KOPT-K1 (cell line): ENCODE measurements at regions not wholly inside any gene's neighbourhood (a gene's known extent, or its start where the extent isn't known, plus 50 kb on each side); places are given as distances from the start of the nearest gene placed in this dataset.

Source experiments
- H3K27ac ChIP-seq: fragments of 200-600 bp; sonication (generic); 2 replicates; pipeline ENCODE4 v1.5.1; 2016; ENCODE audit warnings: antibody characterized with exemption, mild to moderate bottlenecking, low read depth, low read length; ENCODE audit not compliant: poor library complexity, severe bottlenecking
- H3K36me3 ChIP-seq: fragments of 200-600 bp; sonication (generic); 2 replicates; pipeline ENCODE4 v1.5.1; 2017; ENCODE audit warnings: antibody characterized with exemption, mild to moderate bottlenecking, low read length, moderate library complexity; ENCODE audit not compliant: insufficient read depth
- H3K9me3 ChIP-seq: fragments of 200-600 bp; sonication (generic); 2 replicates; pipeline ENCODE4 v1.5.1; 2017; ENCODE audit warnings: antibody characterized with exemption, low read length, mild to moderate bottlenecking; ENCODE audit not compliant: insufficient read depth, poor library complexity, severe bottlenecking

DNA sequence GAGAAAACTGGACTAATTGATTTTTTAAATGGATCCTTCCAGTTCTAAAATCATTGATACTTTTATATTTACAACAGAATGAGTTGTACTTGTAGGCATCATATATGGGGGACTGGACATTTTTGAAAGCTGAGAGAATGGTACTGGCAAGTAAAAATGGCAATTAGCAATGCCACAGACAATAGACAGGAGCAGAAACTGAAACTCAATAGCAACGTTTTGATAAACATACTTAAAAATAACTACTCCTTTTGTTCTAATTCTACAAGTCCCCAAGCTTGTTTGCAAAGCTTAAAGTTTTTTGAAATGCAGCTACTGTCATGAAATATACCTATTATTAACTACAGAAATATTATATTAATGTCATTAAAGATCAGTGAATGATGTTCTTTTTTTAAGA lies 52.8 kb upstream of the FBXL7 start:
- Histone ChIP-seq H3K9me3 (no peaks in the 10 kb centered on the region), H3K27ac (no peak overlapping the region), H3K36me3 (no peaks in the 10 kb centered on the region)

DNA sequence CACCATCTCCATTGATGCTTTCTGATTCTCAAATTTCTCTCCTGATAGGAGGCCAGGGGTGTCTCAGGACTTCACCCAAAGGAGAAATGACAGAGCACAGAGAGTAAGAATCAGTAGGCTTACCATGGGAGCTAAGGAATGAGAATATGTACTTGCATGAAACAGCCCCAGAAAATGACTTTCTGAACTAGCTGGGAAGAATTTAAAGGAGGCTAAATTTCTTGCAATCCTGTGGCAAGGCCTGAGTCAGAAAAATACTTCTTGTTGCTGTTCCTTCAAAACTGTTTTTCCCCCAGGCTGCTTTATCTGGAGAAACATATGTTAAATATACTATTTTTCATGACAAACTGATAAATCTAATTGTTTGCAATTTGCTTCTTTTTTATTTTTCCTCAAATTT lies 53.4 kb upstream of the FBXL7 start:
- Histone ChIP-seq H3K27ac (no peak overlapping the region), H3K36me3 (no peaks in the 10 kb centered on the region), H3K9me3 (no peaks in the 10 kb centered on the region)

DNA sequence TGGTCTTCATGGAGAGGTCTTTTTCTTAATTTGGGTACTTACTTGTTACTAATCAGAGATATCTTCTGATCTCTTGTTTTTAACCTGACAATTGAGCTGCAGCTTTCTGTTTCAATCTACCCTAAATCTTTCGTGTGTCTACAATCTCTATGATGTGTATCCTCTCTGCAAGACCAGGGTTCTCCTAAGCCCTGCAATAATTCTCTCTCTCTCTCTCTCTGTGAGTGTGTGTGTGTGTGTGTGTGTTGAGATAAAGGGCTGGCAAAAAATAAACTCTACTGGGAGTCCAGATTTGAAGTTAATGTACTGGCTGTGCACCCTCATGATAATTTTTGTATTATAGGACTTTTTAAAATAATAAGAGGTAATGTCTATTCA lies 57.8 kb upstream of the FBXL7 start:
- no peak overlapping the region for H3K27ac ChIP-seq
- no peaks in the 10 kb centered on the region for H3K9me3 ChIP-seq
- H3K36me3 ChIP-seq, result no peaks in the 10 kb centered on the region

DNA sequence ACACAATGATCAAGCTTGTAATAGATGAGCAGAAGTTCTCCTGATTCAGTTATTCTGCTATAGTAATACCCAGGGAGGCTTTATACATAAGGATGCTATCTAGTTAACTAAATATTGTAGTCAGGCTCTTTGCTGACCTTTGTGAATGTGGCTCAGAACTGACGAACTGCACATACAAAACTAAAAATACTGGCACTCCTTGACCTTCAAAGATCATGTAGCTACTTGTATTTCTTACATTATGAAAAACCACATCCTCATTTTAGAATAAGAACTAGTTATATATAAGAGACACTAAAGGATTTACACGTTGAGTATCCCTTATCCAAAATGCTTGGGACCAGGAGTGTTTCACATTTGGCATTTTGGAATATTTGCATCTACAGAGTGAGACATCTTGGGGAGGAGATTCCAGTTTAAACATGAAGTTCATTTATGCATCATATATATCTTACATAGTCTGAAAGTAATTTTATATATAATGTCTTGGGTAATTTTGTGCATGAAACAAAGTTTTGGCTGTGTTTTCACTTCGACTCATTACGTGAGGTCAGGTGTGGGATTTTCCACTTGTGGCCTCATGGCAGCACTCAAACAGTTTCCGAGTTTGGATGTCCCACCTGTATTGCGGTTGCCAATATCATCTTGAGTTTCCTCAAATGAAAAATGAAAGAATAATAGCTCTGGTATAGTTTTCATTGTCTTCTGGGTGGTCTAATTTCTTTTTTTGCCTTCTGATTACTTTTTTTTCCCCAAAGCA lies 58.4 kb upstream of the FBXL7 start:
- Histone ChIP-seq H3K27ac (no peak overlapping the region), H3K36me3 (no peaks in the 10 kb centered on the region), H3K9me3 (no peaks in the 10 kb centered on the region)

DNA sequence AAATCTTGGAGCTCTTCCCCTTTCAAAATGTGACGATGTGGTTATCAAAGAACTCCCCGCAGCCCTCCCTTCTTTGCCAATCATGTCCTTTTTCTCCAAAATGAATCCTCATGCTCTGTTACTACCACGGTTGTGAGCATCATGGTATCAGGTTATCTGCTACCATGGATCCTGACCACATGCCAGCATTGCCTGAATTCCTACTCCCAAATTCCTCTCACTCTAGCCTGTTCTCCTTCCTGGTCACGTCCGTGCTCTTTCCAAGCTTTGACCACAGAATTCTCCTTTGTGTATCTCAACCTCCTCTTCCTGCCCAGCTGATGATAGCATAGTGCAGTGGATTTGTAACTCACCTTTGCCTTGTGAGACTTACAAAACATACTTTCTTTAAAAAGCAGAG lies 59.5 kb upstream of the FBXL7 start:
- no peak overlapping the region for H3K27ac ChIP-seq
- no peaks in the 10 kb centered on the region for H3K9me3 ChIP-seq
- H3K36me3 ChIP-seq, result no peaks in the 10 kb centered on the region

DNA sequence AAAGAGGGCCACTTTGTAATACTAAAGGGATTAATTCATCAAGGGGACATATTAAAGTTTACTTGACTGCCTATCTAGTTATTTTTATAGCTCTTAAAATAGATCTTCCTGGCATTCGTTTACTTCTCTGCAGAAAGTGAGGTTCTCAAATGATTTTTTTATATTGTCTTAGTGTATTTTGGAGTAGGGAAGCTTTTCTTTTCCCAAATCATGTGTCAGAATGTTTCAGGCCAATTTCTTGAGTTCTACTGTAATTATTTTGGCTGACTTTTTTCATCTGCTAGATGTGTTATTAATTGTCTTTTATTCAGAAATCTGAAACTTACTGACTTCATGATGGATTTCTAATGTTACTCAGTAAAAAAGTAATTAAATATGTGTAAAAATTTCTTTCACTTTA lies 60.2 kb upstream of the FBXL7 start:
- no peak overlapping the region for H3K27ac ChIP-seq
- H3K36me3 ChIP-seq, result no peaks in the 10 kb centered on the region
- H3K9me3 ChIP-seq, result no peaks in the 10 kb centered on the region

DNA sequence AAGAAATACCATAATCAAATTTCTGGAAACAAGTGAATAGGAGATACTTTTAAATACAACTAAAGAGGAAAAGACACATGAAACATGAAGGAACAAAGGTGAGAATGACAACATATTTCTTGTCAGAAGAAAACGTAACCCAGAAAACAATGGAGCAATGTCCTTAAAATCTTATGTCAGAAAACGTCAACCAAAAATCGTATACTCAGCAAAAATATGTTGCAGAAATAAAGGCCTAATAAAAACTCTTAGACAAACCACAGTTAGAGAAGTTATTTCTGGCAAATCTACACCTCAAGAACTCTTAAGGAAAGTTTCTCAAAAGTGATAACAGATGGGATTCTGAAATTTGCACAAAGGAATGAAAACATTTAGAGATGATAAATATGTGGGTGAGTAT lies 66.3 kb upstream of the FBXL7 start:
- H3K9me3 ChIP-seq, result no peaks in the 10 kb centered on the region

DNA sequence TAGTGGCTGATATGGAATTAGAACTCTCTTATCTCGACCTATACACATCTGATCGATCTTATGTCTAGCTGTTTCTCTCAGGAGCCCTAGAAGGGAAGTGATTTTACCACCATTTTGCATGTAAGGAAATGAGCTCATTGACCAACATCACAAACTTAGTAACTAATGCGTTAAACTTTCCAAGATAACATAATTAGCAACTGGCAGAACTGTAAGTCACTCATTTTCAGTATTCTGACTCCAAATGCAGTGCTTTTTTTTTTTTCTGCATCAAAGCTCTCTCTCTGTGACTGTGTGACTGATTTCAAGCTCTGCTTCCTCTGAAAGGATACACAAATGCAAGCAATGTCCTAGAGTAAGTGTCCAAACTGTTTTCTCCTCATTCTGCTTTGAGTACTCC lies 68.1 kb upstream of the FBXL7 start:
- Histone ChIP-seq H3K27ac (no peak overlapping the region), H3K36me3 (no peaks in the 10 kb centered on the region), H3K9me3 (no peaks in the 10 kb centered on the region)

More for the DNA sequence above, 66.3 kb upstream of the FBXL7 start:
- H3K27ac ChIP-seq, result no peak overlapping the region
- no peaks in the 10 kb centered on the region for H3K36me3 ChIP-seq

DNA sequence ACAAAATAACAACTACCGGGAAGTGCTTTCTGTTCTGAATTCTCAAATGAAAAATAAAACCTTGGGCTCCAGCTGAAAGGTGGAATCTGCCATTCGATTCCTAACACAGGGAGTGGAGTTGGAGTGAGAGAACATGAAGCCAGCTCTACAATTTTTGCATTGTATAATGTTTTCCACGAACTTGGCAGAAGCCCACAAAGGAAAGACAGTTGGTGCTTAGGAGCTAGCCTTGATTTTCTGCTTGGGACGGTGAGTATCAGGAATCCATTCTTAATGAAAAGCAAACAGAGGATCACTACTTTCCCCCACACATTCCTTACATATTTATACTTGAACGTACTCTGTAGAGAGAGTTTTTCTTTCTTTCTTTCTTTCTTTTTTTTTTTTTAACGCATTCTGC lies 74.2 kb upstream of the FBXL7 start:
- H3K36me3 ChIP-seq, result no peaks in the 10 kb centered on the region
- no peaks in the 10 kb centered on the region for H3K9me3 ChIP-seq
- no peak overlapping the region for H3K27ac ChIP-seq

DNA sequence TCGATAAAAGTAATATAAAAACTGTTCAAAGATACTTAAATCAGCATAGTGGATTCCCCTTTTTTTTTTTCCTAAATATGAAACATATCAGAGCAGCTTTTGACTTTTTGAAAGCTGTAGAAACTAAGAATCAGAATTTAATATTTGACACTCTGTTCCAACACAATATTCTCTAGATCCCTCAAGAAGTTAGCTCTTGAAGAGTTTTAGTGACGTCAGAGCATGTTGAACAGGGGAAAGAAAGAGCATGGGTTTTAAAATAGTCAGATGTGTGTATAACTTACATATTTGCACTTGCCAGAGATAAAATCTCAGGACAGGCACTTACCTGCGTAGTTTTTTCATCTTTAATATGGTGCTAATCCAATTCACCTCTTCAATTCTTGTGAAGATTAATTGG lies 75.2 kb upstream of the FBXL7 start:
- Histone ChIP-seq H3K9me3 (no peaks in the 10 kb centered on the region), H3K27ac (no peak overlapping the region), H3K36me3 (no peaks in the 10 kb centered on the region)

DNA sequence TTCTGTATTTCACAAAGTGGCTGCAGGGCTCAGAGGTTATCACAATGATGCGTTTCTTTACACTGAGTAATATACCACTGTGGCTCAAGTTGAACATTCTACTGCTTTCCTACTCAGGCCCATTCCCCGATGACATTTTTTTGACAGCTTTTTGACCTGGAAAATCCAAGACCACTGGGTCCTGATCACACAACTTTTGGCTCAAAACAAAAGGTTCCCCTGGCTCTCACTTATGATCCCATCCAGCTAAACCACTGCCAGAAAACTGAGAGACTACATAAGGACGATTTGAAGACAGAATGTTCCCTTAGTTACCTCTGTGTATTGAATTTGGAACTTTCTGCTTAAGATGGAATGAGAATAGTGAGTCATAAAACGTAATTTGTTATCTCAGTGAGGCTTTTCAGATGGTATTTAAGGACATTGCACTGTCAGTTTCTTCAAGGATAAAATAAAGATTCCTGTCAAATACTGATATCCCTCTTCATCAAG lies 78.0 kb upstream of the FBXL7 start:
- H3K9me3 ChIP-seq, result no peaks in the 10 kb centered on the region
- H3K27ac ChIP-seq, result no peak overlapping the region
- H3K36me3 ChIP-seq, result no peaks in the 10 kb centered on the region

DNA sequence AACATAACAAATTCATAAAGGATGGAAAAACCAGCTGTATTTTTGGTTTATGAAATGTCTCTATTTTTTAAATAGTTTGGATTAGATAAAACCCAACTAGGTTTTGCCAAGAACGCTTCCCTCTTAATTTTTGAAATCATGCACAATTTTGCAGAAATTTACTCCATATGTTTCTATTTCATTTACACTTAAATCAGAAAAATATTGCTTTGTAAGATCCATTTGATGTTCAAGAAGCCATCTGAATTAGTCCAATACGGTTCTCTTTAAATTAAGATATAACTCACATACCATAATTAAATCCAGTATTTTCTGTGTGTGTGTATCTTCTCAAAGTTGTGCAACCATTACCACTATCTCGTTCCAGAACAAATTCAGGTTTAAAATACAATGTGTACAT lies 78.6 kb upstream of the FBXL7 start:
- Histone ChIP-seq H3K36me3 (no peaks in the 10 kb centered on the region), H3K9me3 (no peaks in the 10 kb centered on the region), H3K27ac (no peak overlapping the region)

DNA sequence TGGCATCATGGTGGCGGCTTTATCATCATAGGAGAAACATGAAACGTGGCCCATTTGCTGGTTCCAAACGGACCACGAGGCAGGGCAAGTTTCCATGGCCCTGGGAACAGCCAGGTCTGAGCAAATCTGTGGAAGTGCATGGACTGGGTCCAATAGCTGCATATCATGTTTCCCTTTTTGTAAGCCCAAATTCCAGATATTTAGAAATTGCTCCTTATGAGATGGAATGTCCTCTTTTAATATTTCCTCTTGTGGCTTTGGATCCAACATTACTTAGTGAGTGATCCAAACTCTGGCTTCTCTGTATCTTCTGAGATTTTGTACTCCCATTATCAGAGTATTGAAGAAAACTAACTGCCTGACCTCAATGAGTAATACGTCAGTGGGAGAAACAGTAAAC lies 79.8 kb upstream of the FBXL7 start:
- H3K9me3 ChIP-seq, result no peaks in the 10 kb centered on the region
- H3K36me3 ChIP-seq, result no peaks in the 10 kb centered on the region
- H3K27ac ChIP-seq, result no peak overlapping the region

DNA sequence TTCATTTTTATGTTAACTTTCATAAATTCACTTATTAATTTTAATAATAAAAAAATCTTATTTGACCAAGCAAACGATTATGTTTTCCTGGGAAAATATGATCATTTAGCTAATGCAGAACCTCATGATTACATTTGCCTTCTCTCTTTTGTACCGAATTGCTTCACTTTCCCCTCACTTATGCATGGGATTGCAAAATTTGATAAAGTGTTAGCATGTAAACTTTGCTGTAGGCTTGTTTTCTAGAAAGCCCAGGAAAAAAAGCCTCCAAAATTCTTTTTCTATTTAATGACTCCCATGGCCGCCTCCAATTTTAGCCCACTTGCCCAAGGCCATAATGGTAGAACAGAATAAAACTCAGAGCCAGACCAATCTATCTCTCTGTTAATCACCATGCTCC lies 82.8 kb upstream of the FBXL7 start:
- Histone ChIP-seq H3K36me3 (no peaks in the 10 kb centered on the region), H3K27ac (no peak overlapping the region), H3K9me3 (no peaks in the 10 kb centered on the region)

DNA sequence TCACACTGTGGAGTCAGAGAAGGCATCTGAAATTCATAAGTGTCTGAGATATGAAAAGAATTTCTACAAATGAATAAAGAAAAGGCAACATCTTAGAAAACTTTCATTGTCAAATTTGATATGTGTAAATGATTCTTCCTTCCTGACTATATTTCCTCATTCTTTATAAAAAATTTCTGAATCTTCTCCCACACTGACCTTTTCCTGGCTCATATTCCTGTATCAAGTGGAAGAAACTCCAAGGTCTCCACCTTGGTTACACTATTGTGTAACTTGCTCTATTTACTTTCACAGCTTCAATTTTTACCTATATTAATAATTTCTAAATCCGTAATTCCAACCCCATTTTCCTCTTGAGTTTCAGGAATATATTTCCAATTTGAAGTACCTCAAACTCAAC lies 93.5 kb upstream of the FBXL7 start:
- Histone ChIP-seq H3K9me3 (no peaks in the 10 kb centered on the region), H3K27ac (no peak overlapping the region), H3K36me3 (no peaks in the 10 kb centered on the region)

DNA sequence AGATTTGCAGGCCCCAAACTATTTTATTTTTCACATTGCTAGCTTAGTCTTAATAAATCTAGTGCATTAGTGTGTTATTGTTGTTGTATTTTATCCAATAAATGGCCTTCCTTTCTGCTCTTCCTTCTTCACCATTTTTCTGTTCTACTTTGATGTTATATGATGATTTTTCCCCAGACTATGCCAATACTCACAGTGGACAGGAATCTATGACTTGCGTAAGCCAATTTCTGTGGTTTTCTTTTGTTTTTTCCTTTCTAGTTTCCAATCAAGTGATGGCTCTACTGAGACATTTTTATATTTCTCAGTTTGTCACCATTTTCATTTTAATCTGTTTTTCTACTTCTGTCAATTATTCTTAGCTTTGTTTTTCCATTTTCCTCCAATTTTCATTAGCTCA lies 106.8 kb upstream of the FBXL7 start:
- H3K27ac ChIP-seq, result no peak overlapping the region
- H3K9me3 ChIP-seq, result no peaks in the 10 kb centered on the region

More for the DNA sequence above, 106.8 kb upstream of the FBXL7 start:
- no peaks in the 10 kb centered on the region for H3K36me3 ChIP-seq
